HL-60 (cell line): ENCODE measurements at regions not wholly inside any gene's neighbourhood (a gene's known extent, or its start where the extent isn't known, plus 50 kb on each side); places are given as distances from the start of the nearest gene placed in this dataset.

ENCODE experiments used
- CTCF ChIP-seq: IDR thresholded peaks from one replicate; pipeline ENCODE4 v1.5.1; 2011; ENCODE audit warnings: low read length, control low read depth, inconsistent platforms; ENCODE audit not compliant: insufficient read depth
- GABPA ChIP-seq: IDR thresholded peaks from 2 replicates; pipeline ENCODE4 v1.6.1; 2012; ENCODE audit warnings: low read depth
- POLR2AphosphoS5 ChIP-seq: IDR thresholded peaks from 2 replicates; pipeline ENCODE4 v1.6.1; 2012; ENCODE audit warnings: low read depth
- SPI1 ChIP-seq: IDR thresholded peaks from 2 replicates; pipeline ENCODE4 v1.6.1; 2012; ENCODE audit warnings: low read depth, mild to moderate bottlenecking, borderline replicate concordance
- TF ChIP-seq, protein P1 (sequence below): IDR thresholded peaks from 2 replicates; pipeline ENCODE4 v1.6.1; 2012; ENCODE audit warnings: low read depth; ENCODE audit not compliant: insufficient replicate concordance

DNA sequence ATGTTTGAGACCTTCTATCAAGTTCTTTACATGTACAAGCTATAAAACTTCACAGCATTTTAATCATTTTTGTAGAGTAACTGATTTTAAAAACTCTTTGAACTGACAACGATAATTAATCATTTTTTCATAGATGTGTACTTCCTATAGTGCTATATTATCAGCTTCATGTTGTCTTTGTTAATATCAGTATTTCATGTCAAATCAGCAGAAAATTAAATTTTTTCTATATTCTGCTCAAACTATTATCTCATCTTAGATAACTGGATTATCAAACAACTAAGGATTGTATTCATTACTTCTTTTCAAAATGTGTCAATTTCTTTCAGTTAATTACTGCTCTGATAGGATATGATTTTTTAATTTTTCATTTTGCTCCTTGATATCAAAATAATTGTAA is 214.6 kb upstream of the RGS18 start:
- TF ChIP-seq POLR2AphosphoS5: no peak
- no peak for TF ChIP-seq CTCF
- TF ChIP-seq GABPA: no peak
- TF ChIP-seq, protein P1, sequence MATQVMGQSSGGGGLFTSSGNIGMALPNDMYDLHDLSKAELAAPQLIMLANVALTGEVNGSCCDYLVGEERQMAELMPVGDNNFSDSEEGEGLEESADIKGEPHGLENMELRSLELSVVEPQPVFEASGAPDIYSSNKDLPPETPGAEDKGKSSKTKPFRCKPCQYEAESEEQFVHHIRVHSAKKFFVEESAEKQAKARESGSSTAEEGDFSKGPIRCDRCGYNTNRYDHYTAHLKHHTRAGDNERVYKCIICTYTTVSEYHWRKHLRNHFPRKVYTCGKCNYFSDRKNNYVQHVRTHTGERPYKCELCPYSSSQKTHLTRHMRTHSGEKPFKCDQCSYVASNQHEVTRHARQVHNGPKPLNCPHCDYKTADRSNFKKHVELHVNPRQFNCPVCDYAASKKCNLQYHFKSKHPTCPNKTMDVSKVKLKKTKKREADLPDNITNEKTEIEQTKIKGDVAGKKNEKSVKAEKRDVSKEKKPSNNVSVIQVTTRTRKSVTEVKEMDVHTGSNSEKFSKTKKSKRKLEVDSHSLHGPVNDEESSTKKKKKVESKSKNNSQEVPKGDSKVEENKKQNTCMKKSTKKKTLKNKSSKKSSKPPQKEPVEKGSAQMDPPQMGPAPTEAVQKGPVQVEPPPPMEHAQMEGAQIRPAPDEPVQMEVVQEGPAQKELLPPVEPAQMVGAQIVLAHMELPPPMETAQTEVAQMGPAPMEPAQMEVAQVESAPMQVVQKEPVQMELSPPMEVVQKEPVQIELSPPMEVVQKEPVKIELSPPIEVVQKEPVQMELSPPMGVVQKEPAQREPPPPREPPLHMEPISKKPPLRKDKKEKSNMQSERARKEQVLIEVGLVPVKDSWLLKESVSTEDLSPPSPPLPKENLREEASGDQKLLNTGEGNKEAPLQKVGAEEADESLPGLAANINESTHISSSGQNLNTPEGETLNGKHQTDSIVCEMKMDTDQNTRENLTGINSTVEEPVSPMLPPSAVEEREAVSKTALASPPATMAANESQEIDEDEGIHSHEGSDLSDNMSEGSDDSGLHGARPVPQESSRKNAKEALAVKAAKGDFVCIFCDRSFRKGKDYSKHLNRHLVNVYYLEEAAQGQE: no peak
- TF ChIP-seq SPI1: no peak
